ENCODE measurements at regions not wholly inside any gene's neighbourhood (a gene's known extent, or its start where the extent isn't known, plus 50 kb on each side); places are given as distances from the start of the nearest gene placed in this dataset.
"Not testable (repeated sequence)": the region's sequence is repeated elsewhere in the genome, so short reads cannot be mapped to it uniquely, and the experiment has no call there.

- H3K36me3 ChIP-seq (ENCODE audit: low read depth, low read length); H3K9ac ChIP-seq (ENCODE audit: low read length); H3F3A ChIP-seq (ENCODE audit: low read length, unreplicated experiment); BruUV-seq (replicated peaks); H3K4me1 ChIP-seq (ENCODE audit: insufficient read depth, low read length); H4K20me1 ChIP-seq (ENCODE audit: low read length); H3K27ac ChIP-seq (ENCODE audit: low read length); DNase-seq; H3K9me2 ChIP-seq (replicated peaks; ENCODE audit: low read length); H2AFZ ChIP-seq (ENCODE audit: low read length); H3K79me2 ChIP-seq (ENCODE audit: low read length); H3K9me3 ChIP-seq (ENCODE audit: low read length); H3K4me2 ChIP-seq (ENCODE audit: low read length); CTCF ChIA-PET; H3K4me3 ChIP-seq (ENCODE audit: low read length); ATAC-seq; intact Hi-C loops (cut with micrococcal nuclease); H3K27me3 ChIP-seq (ENCODE audit: low read length); POLR2A ChIA-PET (ENCODE audit: unreplicated experiment): not testable (repeated sequence)
Measured at GRCh38 chr1:146688893-146689292, 249.2 kb upstream of the NBPF12 start.

GRCh38 chr1:146686777-146687366 is 251.3 kb upstream of the NBPF12 start:
- H2AFZ ChIP-seq (ENCODE audit: low read length); H3K79me2 ChIP-seq (ENCODE audit: low read length); H3K27me3 ChIP-seq (ENCODE audit: low read length); DNase-seq; H4K20me1 ChIP-seq (ENCODE audit: low read length); H3K4me3 ChIP-seq (ENCODE audit: low read length); intact Hi-C loops (cut with micrococcal nuclease); H3K9ac ChIP-seq (ENCODE audit: low read length); H3K36me3 ChIP-seq (ENCODE audit: low read depth, low read length); H3K9me2 ChIP-seq (replicated peaks; ENCODE audit: low read length); H3K4me1 ChIP-seq (ENCODE audit: insufficient read depth, low read length); H3F3A ChIP-seq (ENCODE audit: low read length, unreplicated experiment); H3K27ac ChIP-seq (ENCODE audit: low read length); H3K4me2 ChIP-seq (ENCODE audit: low read length); BruUV-seq (replicated peaks); CTCF ChIA-PET; POLR2A ChIA-PET (ENCODE audit: unreplicated experiment); H3K9me3 ChIP-seq (ENCODE audit: low read length); ATAC-seq: not testable (repeated sequence)

- H3F3A ChIP-seq (ENCODE audit: low read length, unreplicated experiment); H4K20me1 ChIP-seq (ENCODE audit: low read length); H3K27me3 ChIP-seq (ENCODE audit: low read length); POLR2A ChIA-PET (ENCODE audit: unreplicated experiment); H3K4me2 ChIP-seq (ENCODE audit: low read length); H3K9me3 ChIP-seq (ENCODE audit: low read length); H3K4me3 ChIP-seq (ENCODE audit: low read length); H3K9ac ChIP-seq (ENCODE audit: low read length); H3K4me1 ChIP-seq (ENCODE audit: insufficient read depth, low read length); BruUV-seq (replicated peaks); H3K9me2 ChIP-seq (replicated peaks; ENCODE audit: low read length); H2AFZ ChIP-seq (ENCODE audit: low read length); ATAC-seq; H3K79me2 ChIP-seq (ENCODE audit: low read length); DNase-seq; H3K27ac ChIP-seq (ENCODE audit: low read length); CTCF ChIA-PET; H3K36me3 ChIP-seq (ENCODE audit: low read depth, low read length); intact Hi-C loops (cut with micrococcal nuclease): not testable (repeated sequence)
Measured at GRCh38 chr1:146683126-146683429, 255.0 kb upstream of the NBPF12 start.

- ATAC-seq; H3K9ac ChIP-seq (ENCODE audit: low read length); H3K27me3 ChIP-seq (ENCODE audit: low read length); H3K4me1 ChIP-seq (ENCODE audit: insufficient read depth, low read length); H3F3A ChIP-seq (ENCODE audit: low read length, unreplicated experiment); H3K79me2 ChIP-seq (ENCODE audit: low read length); H3K4me2 ChIP-seq (ENCODE audit: low read length); intact Hi-C loops (cut with micrococcal nuclease); POLR2A ChIA-PET (ENCODE audit: unreplicated experiment); H3K27ac ChIP-seq (ENCODE audit: low read length); H2AFZ ChIP-seq (ENCODE audit: low read length); H3K4me3 ChIP-seq (ENCODE audit: low read length); DNase-seq; CTCF ChIA-PET; H4K20me1 ChIP-seq (ENCODE audit: low read length); H3K9me2 ChIP-seq (replicated peaks; ENCODE audit: low read length); H3K9me3 ChIP-seq (ENCODE audit: low read length); BruUV-seq (replicated peaks); H3K36me3 ChIP-seq (ENCODE audit: low read depth, low read length): not testable (repeated sequence)
Measured at GRCh38 chr1:146682227-146683125, 255.6 kb upstream of the NBPF12 start.

- DNase-seq: peak; percentile 52
- intact Hi-C loops (cut with micrococcal nuclease): not testable (repeated sequence)
Measured at GRCh38 chr1:146673729-146674299, 264.3 kb upstream of the NBPF12 start.

GRCh38 chr1:146672608-146673007 is 265.5 kb upstream of the NBPF12 start:
- ATAC-seq (peak; percentile 86), DNase-seq (peak; percentile 56)
- intact Hi-C loops (cut with micrococcal nuclease); H3K79me2 ChIP-seq (ENCODE audit: low read length); H3K4me3 ChIP-seq (ENCODE audit: low read length); H3K27me3 ChIP-seq (ENCODE audit: low read length); POLR2A ChIA-PET (ENCODE audit: unreplicated experiment); H4K20me1 ChIP-seq (ENCODE audit: low read length); H3K4me2 ChIP-seq (ENCODE audit: low read length); H3K36me3 ChIP-seq (ENCODE audit: low read depth, low read length); H3K9me3 ChIP-seq (ENCODE audit: low read length); H3F3A ChIP-seq (ENCODE audit: low read length, unreplicated experiment); H3K4me1 ChIP-seq (ENCODE audit: insufficient read depth, low read length); CTCF ChIA-PET; BruUV-seq (replicated peaks); H3K27ac ChIP-seq (ENCODE audit: low read length); H3K9ac ChIP-seq (ENCODE audit: low read length); H3K9me2 ChIP-seq (replicated peaks; ENCODE audit: low read length); H2AFZ ChIP-seq (ENCODE audit: low read length): not testable (repeated sequence)

More at GRCh38 chr1:146673729-146674299, 264.3 kb upstream of the NBPF12 start:
- H4K20me1 ChIP-seq (ENCODE audit: low read length); H3K9me3 ChIP-seq (ENCODE audit: low read length); H3K4me1 ChIP-seq (ENCODE audit: insufficient read depth, low read length); H3K9me2 ChIP-seq (replicated peaks; ENCODE audit: low read length); BruUV-seq (replicated peaks); H3K36me3 ChIP-seq (ENCODE audit: low read depth, low read length); POLR2A ChIA-PET (ENCODE audit: unreplicated experiment); H2AFZ ChIP-seq (ENCODE audit: low read length); CTCF ChIA-PET; ATAC-seq; H3K27ac ChIP-seq (ENCODE audit: low read length); H3K79me2 ChIP-seq (ENCODE audit: low read length); H3F3A ChIP-seq (ENCODE audit: low read length, unreplicated experiment); H3K27me3 ChIP-seq (ENCODE audit: low read length); H3K4me3 ChIP-seq (ENCODE audit: low read length); H3K9ac ChIP-seq (ENCODE audit: low read length); H3K4me2 ChIP-seq (ENCODE audit: low read length): not testable (repeated sequence)

All from PC-3 (cell line).